OCI-LY1 (cell line): ENCODE measurements at regions not wholly inside any gene's neighbourhood (a gene's known extent, or its start where the extent isn't known, plus 50 kb on each side); places are given as distances from the start of the nearest gene placed in this dataset.

Experiments used
- CTCF ChIP-seq: fragments of 200-600 bp; sonication (generic), shearing (Covaris generic); IDR thresholded peaks from 2 replicates; pipeline ENCODE4 v1.5.1; 2017; ENCODE audit warnings: mild to moderate bottlenecking, antibody characterized with exemption, low read length, moderate library complexity, mixed read lengths
- EZH2 ChIP-seq: fragments of 200-600 bp; sonication (generic), shearing (Covaris generic); IDR thresholded peaks from 2 replicates; pipeline ENCODE4 v1.8.0; 2017; ENCODE audit warnings: borderline replicate concordance, mixed run types, mild to moderate bottlenecking, antibody characterized with exemption, low read length, moderate library complexity, mixed read lengths

GRCh38 chr6:148682990-148683389 lies 63.8 kb upstream of the UST start:
- TF ChIP-seq CTCF, result no peak
- TF ChIP-seq EZH2, result no peak
